NCI-H2029 treated with DMSO at 0.1 percent for 48 hours (cell line): ENCODE measurements at regions not wholly inside any gene's neighbourhood (a gene's known extent, or its start where the extent isn't known, plus 50 kb on each side); places are given as distances from the start of the nearest gene placed in this dataset.
"Not testable (repeated sequence)": the region's sequence is repeated elsewhere in the genome, so short reads cannot be mapped to it uniquely, and the experiment has no call there.

Experiments used
- DNase-seq: peaks from one replicate; lab custom pipeline; 2025; lab: John Stamatoyannopoulos, UW

GRCh38 chr4:28482580-28483270, 1622.1 kb downstream of the STIM2 start:
- DNase-seq: no peak

GRCh38 chr4:28488021-28488420, 1627.4 kb downstream of the STIM2 start:
- DNase-seq: no peak

- no peak for DNase-seq
These were observed 1630.0 kb downstream of the STIM2 start for GRCh38 chr4:28490669-28491068.

- DNase-seq: no peak
These were observed 1644.4 kb downstream of the STIM2 start for GRCh38 chr4:28505064-28505463.

GRCh38 chr4:28508636-28509035, 1648.0 kb downstream of the STIM2 start:
- no peak for DNase-seq

- DNase-seq: not testable (repeated sequence)
These were observed 1654.1 kb downstream of the STIM2 start for GRCh38 chr4:28514766-28515165.

GRCh38 chr4:28518561-28519165, 1658.0 kb downstream of the STIM2 start:
- DNase-seq: no peak

GRCh38 chr4:28523681-28524190, 1663.1 kb downstream of the STIM2 start:
- DNase-seq: no peak

GRCh38 chr4:28536124-28536523, 1675.5 kb downstream of the STIM2 start:
- no peak for DNase-seq

- no peak for DNase-seq
These were observed 1685.3 kb downstream of the STIM2 start for GRCh38 chr4:28545986-28546385.

GRCh38 chr4:28548136-28548535, 1687.5 kb downstream of the STIM2 start:
- DNase-seq: no peak

- no peak for DNase-seq
These were observed 1688.0 kb downstream of the STIM2 start for GRCh38 chr4:28548594-28548993.

- no peak for DNase-seq
These were observed 1695.2 kb downstream of the STIM2 start for GRCh38 chr4:28555866-28556265.

GRCh38 chr4:28557755-28558154, 1697.1 kb downstream of the STIM2 start:
- no peak for DNase-seq

- DNase-seq: no peak
These were observed 1698.3 kb downstream of the STIM2 start for GRCh38 chr4:28558895-28559294.

- no peak for DNase-seq
These were observed 1702.3 kb downstream of the STIM2 start for GRCh38 chr4:28562913-28563312.

GRCh38 chr4:28565396-28565795, 1704.8 kb downstream of the STIM2 start:
- no peak for DNase-seq

- no peak for DNase-seq
These were observed 1740.3 kb downstream of the STIM2 start for GRCh38 chr4:28600958-28601357.

GRCh38 chr4:28621591-28621990, 1761.0 kb downstream of the STIM2 start:
- no peak for DNase-seq

GRCh38 chr4:28636971-28637370, 1776.3 kb downstream of the STIM2 start:
- DNase-seq: no peak

- DNase-seq: no peak
These were observed 1779.1 kb downstream of the STIM2 start for GRCh38 chr4:28639747-28640146.

- no peak for DNase-seq
These were observed 1794.0 kb downstream of the STIM2 start for GRCh38 chr4:28654618-28655017.

GRCh38 chr4:28665306-28665705, 1804.7 kb downstream of the STIM2 start:
- DNase-seq: no peak

GRCh38 chr4:28675582-28675981, 1814.9 kb downstream of the STIM2 start:
- DNase-seq: no peak
